ENCODE measurements at regions not wholly inside any gene's neighbourhood (a gene's known extent, or its start where the extent isn't known, plus 50 kb on each side); places are given as distances from the start of the nearest gene placed in this dataset.
A peak's percentile ranks its signal among the peaks of the same experiment; 100 is the strongest.
"Not testable (repeated sequence)": the region's sequence is repeated elsewhere in the genome, so short reads cannot be mapped to it uniquely, and the experiment has no call there.

- no peak for DNase-seq (ENCODE audit: low read depth)
Measured at GRCh38 chr21:31609081-31609480, 50.4 kb upstream of the SOD1 start.

- no peak for DNase-seq (ENCODE audit: low read depth)
Measured at GRCh38 chr21:31607791-31608190, 51.7 kb upstream of the SOD1 start.

GRCh38 chr21:31606081-31606874 is 53.2 kb upstream of the SOD1 start:
- no peak for DNase-seq (ENCODE audit: low read depth)

GRCh38 chr21:31604591-31605190 is 54.8 kb upstream of the SOD1 start:
- peak; percentile 40 for DNase-seq (ENCODE audit: low read depth)

- DNase-seq (ENCODE audit: low read depth), result no peak
Measured at GRCh38 chr21:31599563-31599962, 59.9 kb upstream of the SOD1 start.

- DNase-seq (ENCODE audit: low read depth), result no peak
Measured at GRCh38 chr21:31599013-31599412, 60.5 kb upstream of the SOD1 start.

GRCh38 chr21:31597683-31598082 is 61.8 kb upstream of the SOD1 start:
- DNase-seq (ENCODE audit: low read depth), result no peak

GRCh38 chr21:31596055-31596454 is 63.4 kb upstream of the SOD1 start:
- DNase-seq (ENCODE audit: low read depth), result no peak

GRCh38 chr21:31594726-31595125 is 64.8 kb upstream of the SOD1 start:
- DNase-seq (ENCODE audit: low read depth), result no peak

- DNase-seq (ENCODE audit: low read depth), result no peak
Measured at GRCh38 chr21:31594279-31594678, 65.2 kb upstream of the SOD1 start.

GRCh38 chr21:31592963-31593560 is 66.4 kb upstream of the SOD1 start:
- no peak for DNase-seq (ENCODE audit: low read depth)

GRCh38 chr21:31592516-31592915 is 67.0 kb upstream of the SOD1 start:
- no peak for DNase-seq (ENCODE audit: low read depth)

GRCh38 chr21:31589820-31590219 is 69.7 kb upstream of the SOD1 start:
- no peak for DNase-seq (ENCODE audit: low read depth)

- no peak for DNase-seq (ENCODE audit: low read depth)
Measured at GRCh38 chr21:31586118-31586517, 73.4 kb upstream of the SOD1 start.

- DNase-seq (ENCODE audit: low read depth), result not testable (repeated sequence)
Measured at GRCh38 chr21:31583937-31584336, 75.6 kb upstream of the SOD1 start.

GRCh38 chr21:31583498-31583897 is 76.0 kb upstream of the SOD1 start:
- DNase-seq (ENCODE audit: low read depth), result no peak

GRCh38 chr21:31580866-31581276 is 78.6 kb upstream of the SOD1 start:
- peak; percentile 39 for DNase-seq (ENCODE audit: low read depth)

- DNase-seq (ENCODE audit: low read depth), result no peak
Measured at GRCh38 chr21:31577271-31577670, 82.2 kb upstream of the SOD1 start.

GRCh38 chr21:31576428-31576827 is 83.1 kb upstream of the SOD1 start:
- DNase-seq (ENCODE audit: low read depth), result no peak

- DNase-seq (ENCODE audit: low read depth), result no peak
Measured at GRCh38 chr21:31573217-31573616, 86.3 kb upstream of the SOD1 start.

GRCh38 chr21:31571879-31572278 is 87.6 kb upstream of the SOD1 start:
- no peak for DNase-seq (ENCODE audit: low read depth)

GRCh38 chr21:31570824-31571566 is 88.5 kb upstream of the SOD1 start:
- DNase-seq (ENCODE audit: low read depth), result no peak

- DNase-seq (ENCODE audit: low read depth), result no peak
Measured at GRCh38 chr21:31566611-31567010, 92.9 kb upstream of the SOD1 start.
